HEK293T (cell line): ENCODE measurements at regions not wholly inside any gene's neighbourhood (a gene's known extent, or its start where the extent isn't known, plus 50 kb on each side); places are given as distances from the start of the nearest gene placed in this dataset.
"Not testable (repeated sequence)": the region's sequence is repeated elsewhere in the genome, so short reads cannot be mapped to it uniquely, and the experiment has no call there.

Experiments
- CTCF ChIA-PET: fragments of 350-600 bp; formaldehyde crosslinking; extraction: SDS; loops from one replicate; lab custom pipeline; 2021; ENCODE audit warnings: antibody characterized with exemption, inconsistent platforms; lab: Yijun Ruan, JAX
- POLR2A ChIA-PET: fragments of 350-600 bp; formaldehyde crosslinking; extraction: SDS; loops from one replicate; lab custom pipeline; 2020; ENCODE audit warnings: antibody characterized with exemption, inconsistent platforms; lab: Yijun Ruan, JAX
- DNase-seq: peaks from one replicate; pipeline ENCODE4 v3.0.0; 2012; ENCODE audit warnings: mixed read lengths; ENCODE audit errors: extremely low spot score
- ARNT ChIP-seq: fragments of 450-650 bp; IDR thresholded peaks from 2 replicates; pipeline ENCODE4 v1.6.1; 2017; ENCODE audit warnings: mild to moderate bottlenecking
- BHLHE40 ChIP-seq: fragments of 450-650 bp; IDR thresholded peaks from 2 replicates; pipeline ENCODE4 v1.6.1; 2016; ENCODE audit warnings: mild to moderate bottlenecking, moderate library complexity, borderline replicate concordance
- CTBP1 ChIP-seq: fragments of 450-650 bp; IDR thresholded peaks from 2 replicates; pipeline ENCODE4 v1.6.1; 2016; ENCODE audit warnings: borderline replicate concordance
- ELF4 ChIP-seq: fragments of 450-650 bp; IDR thresholded peaks from 2 replicates; pipeline ENCODE4 v1.6.1; 2017; ENCODE audit warnings: antibody characterized with exemption
- FOXA1 ChIP-seq: fragments of 450-650 bp; IDR thresholded peaks from 2 replicates; pipeline ENCODE4 v1.6.1; 2016; ENCODE audit warnings: mild to moderate bottlenecking
- FOXK2 ChIP-seq: fragments of 450-650 bp; IDR thresholded peaks from 2 replicates; pipeline ENCODE4 v1.6.1; 2016; ENCODE audit warnings: mild to moderate bottlenecking
- FOXM1 ChIP-seq: fragments of 450-650 bp; IDR thresholded peaks from 2 replicates; pipeline ENCODE4 v1.6.1; 2017; ENCODE audit warnings: mild to moderate bottlenecking, borderline replicate concordance
- HDGF ChIP-seq: fragments of 450-650 bp; IDR thresholded peaks from 2 replicates; pipeline ENCODE4 v1.6.1; 2017; ENCODE audit warnings: antibody characterized with exemption, borderline replicate concordance
- L3MBTL2 ChIP-seq: fragments of 450-650 bp; conservative IDR thresholded peaks from 2 replicates; pipeline ENCODE4 v1.6.1; 2016; ENCODE audit warnings: mild to moderate bottlenecking
- LEF1 ChIP-seq: fragments of 450-650 bp; IDR thresholded peaks from 2 replicates; pipeline ENCODE4 v1.6.1; 2017; ENCODE audit warnings: mild to moderate bottlenecking, borderline replicate concordance
- NFRKB ChIP-seq: fragments of 450-650 bp; IDR thresholded peaks from 2 replicates; pipeline ENCODE4 v1.6.1; 2016; ENCODE audit warnings: mild to moderate bottlenecking, moderate library complexity
- PKNOX1 ChIP-seq: fragments of 450-650 bp; IDR thresholded peaks from 2 replicates; pipeline ENCODE4 v1.6.1; 2016
- SP1 ChIP-seq: fragments of 450-650 bp; IDR thresholded peaks from 2 replicates; pipeline ENCODE4 v1.6.1; 2017
- SUZ12 ChIP-seq: fragments of 450-650 bp; IDR thresholded peaks from 2 replicates; pipeline ENCODE4 v1.6.1; 2016; ENCODE audit warnings: mild to moderate bottlenecking
- TARDBP ChIP-seq: fragments of 450-650 bp; IDR thresholded peaks from 2 replicates; pipeline ENCODE4 v1.6.1; 2016
- ZNF384 ChIP-seq: fragments of 450-650 bp; IDR thresholded peaks from 2 replicates; pipeline ENCODE4 v1.6.1; 2016

GRCh38 chr2:107721586-107721985, 105.1 kb upstream of the RGPD4 start:
- CTCF ChIA-PET: no interaction called here
- TF ChIP-seq TARDBP (no peak), SUZ12 (no peak), NFRKB (no peak), PKNOX1 (no peak), FOXA1 (no peak), LEF1 (no peak), ARNT (no peak), CTBP1 (no peak), SP1 (no peak), L3MBTL2 (no peak), HDGF (no peak), FOXM1 (no peak), FOXK2 (no peak), ELF4 (no peak), ZNF384 (no peak)
- POLR2A ChIA-PET: no interaction called here
- DNase-seq: no peak

- DNase-seq, CTCF ChIA-PET, POLR2A ChIA-PET: not testable (repeated sequence)
Measured at GRCh38 chr2:107725824-107726223, 100.9 kb upstream of the RGPD4 start.

GRCh38 chr2:107727318-107727717, 99.4 kb upstream of the RGPD4 start:
- POLR2A ChIA-PET: no interaction called here
- CTCF ChIA-PET: no interaction called here
- TF ChIP-seq ZNF384: no peak

GRCh38 chr2:107728586-107728985, 98.1 kb upstream of the RGPD4 start:
- POLR2A ChIA-PET: no interaction called here
- CTCF ChIA-PET: no interaction called here
- TF ChIP-seq TARDBP: no peak
- no peak for TF ChIP-seq PKNOX1
- no peak for TF ChIP-seq CTBP1
- no peak for TF ChIP-seq LEF1
- TF ChIP-seq SP1: no peak
- no peak for TF ChIP-seq HDGF
- TF ChIP-seq FOXA1: no peak
- TF ChIP-seq BHLHE40: no peak
- no peak for TF ChIP-seq ARNT
- no peak for TF ChIP-seq ZNF384
- TF ChIP-seq ELF4: no peak
- no peak for TF ChIP-seq FOXK2
- no peak for TF ChIP-seq NFRKB
- no peak for TF ChIP-seq SUZ12
- no peak for TF ChIP-seq FOXM1
- TF ChIP-seq L3MBTL2: no peak
- DNase-seq: no peak

More at GRCh38 chr2:107727318-107727717, 99.4 kb upstream of the RGPD4 start:
- no peak for DNase-seq

GRCh38 chr2:107729440-107729839, 97.3 kb upstream of the RGPD4 start:
- CTCF ChIA-PET: no interaction called here

GRCh38 chr2:107730898-107731297, 95.8 kb upstream of the RGPD4 start:
- POLR2A ChIA-PET: no interaction called here
- TF ChIP-seq NFRKB (no peak), L3MBTL2 (no peak), SUZ12 (no peak), CTBP1 (no peak), ELF4 (no peak), FOXM1 (no peak), HDGF (no peak), LEF1 (no peak), SP1 (no peak), ZNF384 (no peak), FOXK2 (no peak), FOXA1 (no peak), PKNOX1 (no peak), ARNT (no peak), BHLHE40 (no peak), TARDBP (no peak)
- CTCF ChIA-PET: no interaction called here
- no peak for DNase-seq

More at GRCh38 chr2:107729440-107729839, 97.3 kb upstream of the RGPD4 start:
- TF ChIP-seq PKNOX1 (no peak), NFRKB (no peak), BHLHE40 (no peak), ARNT (no peak), SUZ12 (no peak), FOXM1 (no peak), LEF1 (no peak), L3MBTL2 (no peak), FOXA1 (no peak), ELF4 (no peak), CTBP1 (no peak), HDGF (no peak), FOXK2 (no peak)
- POLR2A ChIA-PET: no interaction called here
- DNase-seq: no peak
